Spleen (tissue), 11 donors: ENCODE measurements at regions not wholly inside any gene's neighbourhood (a gene's known extent, or its start where the extent isn't known, plus 50 kb on each side); places are given as distances from the start of the nearest gene placed in this dataset.

Experiments
- DNase-seq: peaks from one replicate; pipeline ENCODE4 v3.0.0-alpha.2; 2020
- H3K27ac ChIP-seq, 8 donors: fragments of 200-600 bp; sonication (generic) in 7 of 8; 1 replicate in 4 of 8; 2 replicates in 4 of 8; pipeline versions ENCODE4 v1.5.0 to v1.8.0; 2016 to 2021; ENCODE audit warnings: inconsistent platforms in 4 of 8, mild to moderate bottlenecking in 4 of 8, moderate library complexity in 1 of 8
- H3K27me3 ChIP-seq, 7 donors: fragments of 200-600 bp; sonication (generic) in 6 of 7; replicated peaks in 1 of 7; 1 replicate in 4 of 7; 2 replicates in 3 of 7; pipeline versions ENCODE4 v1.5.0 to v1.8.0; 2016 to 2021; ENCODE audit warnings: inconsistent platforms in 3 of 7, mild to moderate bottlenecking in 1 of 7
- H3K36me3 ChIP-seq, 6 donors: fragments of 200-600 bp; sonication (generic) in 5 of 6; 1 replicate in 4 of 6; 2 replicates in 2 of 6; pipeline versions ENCODE4 v1.5.0 to v1.8.0; 2016 to 2021; ENCODE audit warnings: inconsistent platforms in 2 of 6
- H3K4me1 ChIP-seq, 6 donors: fragments of 200-600 bp; sonication (generic) in 5 of 6; 1 replicate in 3 of 6; 2 replicates in 3 of 6; pipeline versions ENCODE4 v1.5.0 to v1.8.0; 2016 to 2021; ENCODE audit warnings: inconsistent platforms in 3 of 6
- H3K4me3 ChIP-seq, 8 donors: fragments of 200-600 bp; sonication (generic) in 7 of 8; 1 replicate in 4 of 8; 2 replicates in 4 of 8; pipeline versions ENCODE4 v1.5.0 to v1.8.0; 2016 to 2021; ENCODE audit warnings: inconsistent platforms in 4 of 8, mild to moderate bottlenecking in 4 of 8, moderate library complexity in 2 of 8
- H3K9me3 ChIP-seq, 8 donors: fragments of 200-600 bp; sonication (generic) in 7 of 8; 1 replicate in 4 of 8; 2 replicates in 4 of 8; pipeline versions ENCODE4 v1.5.0 to v1.8.0; 2016 to 2021; ENCODE audit warnings: inconsistent platforms in 4 of 8
- POLR2A ChIP-seq, 3 donors: fragments of 450-650 bp; IDR thresholded peaks; one replicate each; pipeline ENCODE4 v1.5.1; 2017; ENCODE audit warnings: antibody characterized with exemption in 3 of 3, mild to moderate bottlenecking in 1 of 3
- POLR2AphosphoS5 ChIP-seq, 3 donors: sonication (generic); formaldehyde crosslinking; IDR thresholded peaks; one replicate each; pipeline ENCODE4 v1.5.1; 2017; ENCODE audit warnings: antibody characterized with exemption in 3 of 3
- WGBS, 5 donors: extraction: QIAGEN DNeasy Blood & Tissue Kit in 3 of 5; methylation state at CpG; one replicate each; pipeline versions ENCODE4 v1.1.5 to v1.1.7; 2013 to 2018; 5-methylcytosine and 5-hydroxymethylcytosine counted together
- intact Hi-C: fragments of 100-400 bp; cut with DNase I; formaldehyde crosslinking; loops from one replicate; pipeline ENCODE4 v1.15.0; 2023; ENCODE audit warnings: low total_unique reads
- TF ChIP-seq, protein P1 (sequence below), 11 experiments: fragments of 200-600 bp in 7 of 11; fragments of 450-650 bp in 4 of 11; sonication (generic) in 4 of 11; IDR thresholded peaks in 8 of 11; conservative IDR thresholded peaks in 3 of 11; 1 replicate in 7 of 11; 2 replicates in 4 of 11; pipeline versions ENCODE4 v1.4.0 to v1.8.0; 2016 to 2021; ENCODE audit warnings: antibody characterized with exemption in 11 of 11, inconsistent platforms in 4 of 11, mild to moderate bottlenecking in 1 of 11
- donor health status: healthy with polysubstance abuse.
- donor health status: DM: no; HTN: no; CAD: no; lungs with moderate emphysema.
- donor health status: DM: no; HTN: no; CAD: no.
- donor health status: Bipolar disorder and iron deficiency.
- donor health status: healthy.
- donor health status: DM: no; HTN: no; CAD: no.
- donor health status: DM: yes; HTN: yes; CAD: no.

DNA sequence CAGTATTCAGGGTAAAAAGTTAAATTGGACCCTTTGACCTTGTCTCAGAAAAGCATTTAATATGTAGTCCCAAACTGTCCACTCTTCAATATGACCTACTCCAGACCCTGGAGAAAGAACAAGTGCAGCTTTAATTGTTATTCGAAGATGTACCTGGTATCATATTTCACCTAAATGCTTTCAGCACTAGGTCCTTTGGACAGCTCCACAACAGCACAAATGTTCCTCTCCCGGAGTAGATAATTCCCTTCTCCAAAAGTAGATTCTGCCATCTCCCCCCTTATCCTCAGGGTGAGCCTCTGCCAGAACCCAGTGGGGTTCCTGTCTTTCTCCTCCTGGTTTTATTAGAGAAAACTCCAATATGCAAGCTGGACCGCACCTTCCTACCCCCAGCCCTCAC is 104.5 kb upstream of the AJAP1 start:
- peaks cover 0 to 32% (median 0%) of the 10 kb centered on the region in 7 donors for H3K27me3 ChIP-seq
- H3K4me3 ChIP-seq, result no peak overlapping the region
- no peaks in the 10 kb centered on the region for H3K9me3 ChIP-seq
- H3K27ac ChIP-seq, result no peak overlapping the region
- intact Hi-C loops, result no loop called here
- H3K4me1 ChIP-seq, result no peaks in the 10 kb centered on the region
- no peak for DNase-seq
- no peaks in the 10 kb centered on the region for H3K36me3 ChIP-seq
- TF ChIP-seq, protein P1, sequence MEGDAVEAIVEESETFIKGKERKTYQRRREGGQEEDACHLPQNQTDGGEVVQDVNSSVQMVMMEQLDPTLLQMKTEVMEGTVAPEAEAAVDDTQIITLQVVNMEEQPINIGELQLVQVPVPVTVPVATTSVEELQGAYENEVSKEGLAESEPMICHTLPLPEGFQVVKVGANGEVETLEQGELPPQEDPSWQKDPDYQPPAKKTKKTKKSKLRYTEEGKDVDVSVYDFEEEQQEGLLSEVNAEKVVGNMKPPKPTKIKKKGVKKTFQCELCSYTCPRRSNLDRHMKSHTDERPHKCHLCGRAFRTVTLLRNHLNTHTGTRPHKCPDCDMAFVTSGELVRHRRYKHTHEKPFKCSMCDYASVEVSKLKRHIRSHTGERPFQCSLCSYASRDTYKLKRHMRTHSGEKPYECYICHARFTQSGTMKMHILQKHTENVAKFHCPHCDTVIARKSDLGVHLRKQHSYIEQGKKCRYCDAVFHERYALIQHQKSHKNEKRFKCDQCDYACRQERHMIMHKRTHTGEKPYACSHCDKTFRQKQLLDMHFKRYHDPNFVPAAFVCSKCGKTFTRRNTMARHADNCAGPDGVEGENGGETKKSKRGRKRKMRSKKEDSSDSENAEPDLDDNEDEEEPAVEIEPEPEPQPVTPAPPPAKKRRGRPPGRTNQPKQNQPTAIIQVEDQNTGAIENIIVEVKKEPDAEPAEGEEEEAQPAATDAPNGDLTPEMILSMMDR (IDR thresholded peaks at IDR 0.05 in 8 of 11, conservative IDR thresholded peaks at IDR 0.05 in 3 of 11), result no peak
- TF ChIP-seq POLR2A (IDR thresholded peaks at IDR 0.05), result no peak
- WGBS, 5 donors, result 42 to 60% (median 51%) methylated on average over 3 of the region's 3 CpGs

- Histone ChIP-seq H3K27ac (no peak overlapping the region), H3K36me3 (no peaks in the 10 kb centered on the region), H3K4me3 (no peak overlapping the region), H3K27me3 (peaks cover 0 to 25% (median 0%) of the 10 kb centered on the region in 7 donors), H3K9me3 (no peaks in the 10 kb centered on the region), H3K4me1 (no peaks in the 10 kb centered on the region)
- TF ChIP-seq, protein P1 (IDR thresholded peaks at IDR 0.05 in 8 of 11, conservative IDR thresholded peaks at IDR 0.05 in 3 of 11), result no peak
- TF ChIP-seq POLR2A (IDR thresholded peaks at IDR 0.05), result no peak
- no peak for TF ChIP-seq POLR2AphosphoS5 (IDR thresholded peaks at IDR 0.05)
- intact Hi-C loops, result no loop called here
- no peak for DNase-seq
- WGBS, 5 donors, result 17 to 32% (median 22%) methylated on average over 2 of the region's 2 CpGs
Observed at GRCh38 chr1:4550941-4551340, 103.5 kb upstream of the AJAP1 start.

GRCh38 chr1:4551706-4552105 is 102.7 kb upstream of the AJAP1 start:
- no peaks in the 10 kb centered on the region for H3K36me3 ChIP-seq
- intact Hi-C loops, result no loop called here
- H3K4me3 ChIP-seq, result no peak overlapping the region
- no peaks in the 10 kb centered on the region for H3K4me1 ChIP-seq
- no peaks in the 10 kb centered on the region for H3K9me3 ChIP-seq
- no peak for TF ChIP-seq POLR2AphosphoS5 (IDR thresholded peaks at IDR 0.05)
- TF ChIP-seq, protein P1 (IDR thresholded peaks at IDR 0.05 in 8 of 11, conservative IDR thresholded peaks at IDR 0.05 in 3 of 11), result no peak
- no peak overlapping the region for H3K27ac ChIP-seq
- no peak for DNase-seq
- H3K27me3 ChIP-seq, result peaks cover 0 to 23% (median 0%) of the 10 kb centered on the region in 7 donors
- WGBS, 5 donors, result 61 to 73% (median 64%) methylated on average over 6 of the region's 6 CpGs

GRCh38 chr1:4553761-4554160 is 100.6 kb upstream of the AJAP1 start:
- no peak for TF ChIP-seq POLR2AphosphoS5 (IDR thresholded peaks at IDR 0.05)
- TF ChIP-seq, protein P1 (IDR thresholded peaks at IDR 0.05 in 8 of 11, conservative IDR thresholded peaks at IDR 0.05 in 3 of 11), result no peak
- no peak for TF ChIP-seq POLR2A (IDR thresholded peaks at IDR 0.05)
- no peaks in the 10 kb centered on the region for H3K4me1 ChIP-seq
- no peak overlapping the region for H3K27ac ChIP-seq
- 56 to 67% (median 59%) methylated on average over 4 of the region's 4 CpGs for WGBS, 5 donors
- peaks cover 0 to 15% (median 0%) of the 10 kb centered on the region in 7 donors for H3K27me3 ChIP-seq
- intact Hi-C loops, result no loop called here
- no peak for DNase-seq
- no peak overlapping the region for H3K4me3 ChIP-seq
- no peaks in the 10 kb centered on the region for H3K9me3 ChIP-seq
- no peaks in the 10 kb centered on the region for H3K36me3 ChIP-seq
